ENCODE measurements at regions not wholly inside any gene's neighbourhood (a gene's known extent, or its start where the extent isn't known, plus 50 kb on each side); places are given as distances from the start of the nearest gene placed in this dataset.

DNA sequence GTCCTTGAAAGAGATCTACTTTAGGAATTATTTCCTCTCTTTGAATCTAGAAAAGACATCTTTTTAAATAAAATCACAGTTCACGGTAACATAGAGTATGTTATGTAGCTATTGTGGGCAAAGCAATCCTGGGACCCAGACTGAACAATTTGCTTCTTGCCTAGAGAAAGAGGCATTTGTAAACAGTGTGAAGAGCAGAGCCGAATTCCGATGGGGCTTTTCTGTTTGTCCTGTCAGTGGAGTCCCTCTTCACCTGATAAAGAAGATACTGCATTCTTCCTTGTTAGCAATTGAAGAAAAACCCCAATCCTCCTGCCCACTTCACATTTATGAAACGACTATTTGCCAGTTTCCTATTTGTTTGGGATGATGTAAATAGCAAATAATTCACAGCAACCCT is 462.9 kb downstream of the WDR72 start:
- FAIRE-seq, result no peak

DNA sequence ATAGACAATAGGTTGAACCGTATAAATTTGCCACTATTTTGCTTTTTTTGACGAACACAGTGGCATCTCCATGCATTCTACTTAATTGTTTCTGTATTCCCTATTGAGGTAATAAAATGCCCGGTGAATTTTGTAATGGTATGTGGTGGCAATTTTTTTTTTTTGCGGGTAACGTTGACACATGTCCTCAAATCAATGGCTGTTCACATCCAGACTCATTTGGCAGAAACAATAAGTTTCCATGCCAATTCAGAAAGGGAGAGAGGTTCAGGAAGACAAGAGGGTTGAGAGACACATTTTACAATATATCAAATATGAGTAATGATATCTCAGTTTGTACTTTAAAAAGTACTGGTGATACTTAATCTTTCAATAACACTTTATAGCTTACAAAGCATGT is 463.9 kb downstream of the WDR72 start:
- FAIRE-seq, result no peak

- FAIRE-seq, result no peak
Observed at GRCh38 chr15:53288542-53288941, 470.9 kb downstream of the WDR72 start.

DNA sequence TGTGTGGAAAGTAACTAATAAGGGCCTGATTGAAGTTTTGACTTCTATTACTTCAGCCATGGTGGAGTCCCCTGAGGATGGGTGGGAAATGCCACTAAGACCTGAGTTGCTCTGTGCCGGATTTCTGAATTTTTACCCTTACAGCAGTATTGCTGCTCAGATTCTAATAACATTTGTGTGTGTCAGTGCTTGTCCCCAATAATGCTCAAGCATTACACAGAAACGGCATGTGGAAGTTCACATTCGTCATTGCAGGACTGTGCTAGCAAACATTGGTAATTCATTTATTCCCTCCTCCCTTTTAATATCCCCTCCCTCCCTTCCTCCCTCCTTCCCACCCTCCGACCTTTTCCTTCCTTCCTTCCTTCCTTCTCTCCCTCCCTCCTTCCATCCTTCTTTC is 484.5 kb upstream of the ONECUT1 start:
- FAIRE-seq, result no peak

DNA sequence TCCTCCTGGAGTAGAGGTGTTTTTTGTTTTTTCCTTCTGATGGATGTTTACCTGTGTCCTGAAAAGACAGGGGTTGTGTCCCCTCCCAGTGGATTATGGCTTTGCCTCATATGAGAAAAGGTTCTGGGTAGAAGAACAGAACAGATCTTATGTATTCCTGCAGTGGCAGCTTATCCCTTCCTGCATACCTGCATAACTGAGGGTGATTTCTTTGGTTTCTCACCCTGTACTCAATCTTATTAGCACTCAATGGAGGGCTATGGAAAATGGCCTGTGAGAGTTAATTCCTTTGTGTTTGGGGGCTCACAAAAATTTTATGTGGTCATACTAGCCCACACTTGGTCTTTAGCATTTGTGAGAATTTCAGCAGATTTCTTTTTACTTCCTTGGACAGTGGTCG is 482.0 kb upstream of the ONECUT1 start:
- no peak for FAIRE-seq

DNA sequence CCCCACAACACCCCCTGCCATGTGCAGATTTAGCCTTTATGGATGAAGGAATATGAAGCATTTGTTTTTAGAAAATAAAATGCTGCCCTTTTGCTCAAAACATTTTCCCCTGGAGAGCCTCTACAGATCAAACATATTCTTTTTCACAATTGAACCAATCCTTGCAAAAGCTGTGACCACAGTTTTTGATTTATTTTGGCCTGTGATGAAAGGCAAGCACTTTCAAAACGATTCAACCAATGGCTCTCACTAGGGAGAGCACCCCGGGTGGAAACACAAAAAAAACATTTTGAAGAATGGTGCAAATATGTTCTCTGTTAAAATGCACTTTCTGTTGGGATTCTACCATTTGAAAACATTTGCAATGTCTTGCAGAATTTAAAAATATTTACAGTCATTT is 476.0 kb upstream of the ONECUT1 start:
- no peak for FAIRE-seq

GRCh38 chr15:53260647-53261046 is 470.5 kb upstream of the ONECUT1 start:
- no peak for FAIRE-seq

DNA sequence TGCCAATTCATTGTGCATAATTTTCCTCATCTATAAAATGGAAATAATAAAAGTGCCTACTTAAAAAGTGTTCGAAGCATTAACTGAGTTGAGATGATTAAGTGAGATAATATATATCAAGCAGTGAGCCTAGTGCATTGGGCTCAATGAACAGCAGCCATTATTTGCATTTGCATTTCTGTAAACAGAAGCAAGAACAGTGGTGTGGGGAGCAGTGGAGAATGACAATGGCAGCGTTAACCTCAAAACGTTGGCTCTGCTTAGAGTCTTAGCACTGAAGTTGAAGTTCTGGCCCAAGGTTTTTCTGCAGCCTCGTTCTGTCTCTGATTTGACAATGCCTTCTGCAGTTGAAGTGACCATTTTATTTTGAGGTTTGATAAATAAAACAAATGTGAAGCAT is 466.3 kb upstream of the ONECUT1 start:
- FAIRE-seq, result no peak

GRCh38 chr15:53256043-53256442 is 465.9 kb upstream of the ONECUT1 start:
- FAIRE-seq, result no peak

- FAIRE-seq, result no peak
Observed at GRCh38 chr15:53251996-53252395, 461.9 kb upstream of the ONECUT1 start.

DNA sequence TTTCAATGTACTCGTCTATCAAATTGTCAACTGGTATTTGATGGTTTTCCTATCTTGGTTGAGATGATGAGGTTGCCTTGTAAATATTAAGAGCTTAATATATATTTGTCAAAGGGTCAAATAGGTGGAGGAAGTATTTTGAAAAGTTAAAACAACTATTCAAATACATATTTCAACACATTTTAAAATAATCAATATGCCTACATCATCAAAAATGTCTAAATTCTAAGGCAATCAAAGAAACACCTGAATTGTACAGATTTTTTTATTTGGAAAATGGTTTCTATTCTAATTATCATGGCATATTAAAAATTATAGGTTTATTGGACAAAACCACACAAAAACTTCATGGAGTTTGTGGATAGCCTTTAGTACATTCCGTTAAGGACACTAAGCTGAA is 461.4 kb upstream of the ONECUT1 start:
- FAIRE-seq, result no peak

DNA sequence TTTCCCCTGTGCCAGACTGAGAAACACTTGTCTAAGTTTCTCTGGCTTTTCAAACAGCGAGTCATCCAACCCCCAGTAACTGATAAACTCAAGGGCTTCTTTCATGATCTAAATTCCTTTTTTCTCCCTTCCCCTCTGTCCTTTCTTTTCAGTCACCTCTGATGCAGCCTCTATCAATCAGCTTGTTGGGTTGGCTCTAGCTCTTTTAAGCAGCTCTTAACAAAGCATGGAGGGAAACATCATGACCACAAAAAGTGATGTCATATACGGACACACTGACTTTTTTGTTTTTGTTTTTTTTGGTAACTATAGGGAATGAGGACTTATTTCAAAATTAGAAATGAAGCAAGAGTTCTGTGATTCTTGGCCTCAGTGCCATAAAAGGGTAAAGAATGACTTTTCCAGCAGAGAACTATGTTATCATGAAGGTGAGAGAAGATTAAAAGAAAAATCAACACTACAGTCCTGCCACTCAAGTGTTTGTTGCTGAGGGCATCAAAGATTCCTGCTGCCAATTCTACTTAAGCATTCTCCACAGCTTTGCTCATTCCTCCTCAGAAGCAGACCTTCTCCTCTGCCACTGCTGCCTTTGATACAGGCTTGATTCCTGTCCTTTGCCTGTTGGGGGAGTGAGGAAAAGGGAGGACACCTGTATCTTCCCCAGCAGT is 457.0 kb upstream of the ONECUT1 start:
- no peak for FAIRE-seq

GRCh38 chr15:53246404-53246803 is 456.3 kb upstream of the ONECUT1 start:
- no peak for FAIRE-seq

GRCh38 chr15:53233801-53234200 is 443.7 kb upstream of the ONECUT1 start:
- FAIRE-seq, result no peak

GRCh38 chr15:53230473-53230872 is 440.3 kb upstream of the ONECUT1 start:
- no peak for FAIRE-seq

DNA sequence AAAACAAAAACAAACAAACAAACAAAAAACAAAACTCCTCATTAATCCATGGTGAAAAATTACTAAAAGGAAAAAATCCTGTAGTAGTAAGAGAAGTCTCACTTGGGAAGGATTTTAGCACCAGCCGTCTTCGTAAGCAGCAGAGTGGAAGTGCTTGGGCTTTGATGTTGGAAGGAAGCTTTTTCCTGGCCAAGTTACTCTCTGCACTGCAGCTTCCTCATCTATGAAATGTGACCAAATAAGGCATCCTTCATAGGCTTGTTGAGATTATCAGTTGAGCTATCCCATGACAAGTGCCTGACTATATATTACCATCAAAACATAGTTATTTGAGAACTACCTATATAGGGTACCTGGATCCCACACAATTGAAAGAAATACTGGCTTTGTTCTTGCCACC is 436.4 kb upstream of the ONECUT1 start:
- FAIRE-seq, result no peak

- FAIRE-seq, result no peak
Observed at GRCh38 chr15:53225781-53226180, 435.6 kb upstream of the ONECUT1 start.

- FAIRE-seq, result no peak
Observed at GRCh38 chr15:53224371-53224770, 434.2 kb upstream of the ONECUT1 start.

DNA sequence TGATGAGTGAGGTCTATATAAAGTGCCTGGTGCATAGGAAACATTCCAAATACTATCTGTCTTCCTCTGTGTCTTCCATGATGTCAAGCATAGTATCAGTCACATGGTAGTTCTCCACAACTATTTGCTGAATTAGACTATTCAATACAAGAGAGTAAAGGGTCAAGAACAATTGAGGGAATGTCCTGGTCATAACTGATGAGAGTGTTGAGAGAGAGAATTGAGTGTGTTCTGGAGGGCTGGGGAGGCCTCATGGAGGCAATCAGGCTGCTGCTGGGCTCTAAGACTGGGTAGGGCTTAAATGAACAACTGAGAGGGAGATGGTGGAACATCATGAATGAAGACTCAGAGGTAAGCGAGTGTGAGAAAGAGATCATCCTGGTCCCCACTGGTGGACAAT is 433.7 kb upstream of the ONECUT1 start:
- FAIRE-seq, result no peak

- FAIRE-seq, result no peak
Observed at GRCh38 chr15:53218666-53219580, 428.8 kb upstream of the ONECUT1 start.

DNA sequence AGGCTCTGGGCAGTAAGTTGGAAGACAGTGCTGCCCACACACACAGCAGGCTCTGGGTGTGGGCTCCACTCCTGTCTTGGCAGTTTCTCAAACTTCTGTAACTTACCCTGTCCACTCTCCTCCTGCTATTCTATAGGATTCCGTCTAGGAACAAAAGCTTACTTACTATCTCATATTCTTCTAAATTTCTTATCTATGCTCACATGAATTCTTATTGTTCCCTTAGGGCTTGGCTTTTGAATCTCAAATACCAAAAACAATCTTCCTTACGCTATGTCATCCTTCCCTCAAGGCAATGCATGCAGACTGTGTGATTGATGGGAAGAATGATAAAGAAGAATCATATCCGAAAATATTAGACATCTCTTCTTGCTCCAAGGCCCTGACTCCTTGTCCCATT is 425.9 kb upstream of the ONECUT1 start:
- FAIRE-seq, result no peak

DNA sequence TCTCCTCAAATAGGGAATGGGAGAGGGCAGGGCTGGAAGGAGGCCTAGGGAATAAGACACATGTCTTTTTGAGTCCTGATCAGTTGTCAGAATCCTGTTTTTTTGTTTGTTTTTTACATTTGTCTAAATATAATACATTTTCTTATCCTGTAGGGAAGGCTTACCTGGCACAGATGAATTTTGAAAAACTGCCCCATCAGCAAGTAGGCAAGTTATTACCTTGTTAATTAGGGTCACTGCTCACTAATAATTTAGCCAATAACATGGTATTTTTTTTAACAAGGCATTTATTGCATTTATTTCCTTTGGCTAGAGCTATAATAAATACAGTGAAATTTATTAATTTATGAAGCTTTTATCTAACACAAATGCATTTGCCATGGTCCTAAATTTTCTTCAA is 423.2 kb upstream of the ONECUT1 start:
- FAIRE-seq, result no peak

GRCh38 chr15:53212785-53213184 is 422.6 kb upstream of the ONECUT1 start:
- no peak for FAIRE-seq

DNA sequence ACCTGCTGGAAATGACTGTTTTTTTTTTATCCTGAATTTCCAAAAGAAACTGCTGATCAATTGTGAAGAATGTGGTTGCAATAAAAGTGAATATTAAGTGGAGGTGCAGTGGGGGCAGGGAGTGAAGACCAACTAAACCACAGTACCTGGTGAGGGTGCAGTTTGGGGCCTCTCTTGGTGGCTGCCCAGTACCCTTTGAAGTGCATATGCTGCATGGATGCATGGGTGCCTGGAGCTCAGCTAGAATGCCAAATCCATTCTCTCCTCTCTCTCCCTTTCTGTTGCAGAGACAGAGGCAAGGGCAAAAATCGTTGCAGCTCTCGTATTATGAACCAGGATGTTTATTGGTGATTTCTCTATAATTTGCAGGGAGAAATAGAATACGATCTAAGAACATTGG is 420.5 kb upstream of the ONECUT1 start:
- FAIRE-seq, result no peak
